DND-41 (cell line): ENCODE measurements at regions not wholly inside any gene's neighbourhood (a gene's known extent, or its start where the extent isn't known, plus 50 kb on each side); places are given as distances from the start of the nearest gene placed in this dataset.

Experiments
- CTCF ChIP-seq: IDR thresholded peaks from 2 replicates; pipeline ENCODE4 v1.5.1; 2012; ENCODE audit warnings: borderline replicate concordance, low read length, moderate library complexity, mild to moderate bottlenecking; ENCODE audit not compliant: poor library complexity, severe bottlenecking; ENCODE audit errors: extremely low read depth
- EZH2 ChIP-seq: IDR thresholded peaks from 3 replicates; pipeline ENCODE4 v1.6.1; 2012; ENCODE audit warnings: borderline replicate concordance, low read depth, mild to moderate bottlenecking, moderate library complexity, low read length, inconsistent platforms; ENCODE audit not compliant: severe bottlenecking

- TF ChIP-seq CTCF (no peak), EZH2 (no peak)
These were observed 63.6 kb upstream of the ARID2 start for GRCh38 chr12:45665941-45666340.
